ENCODE measurements at regions not wholly inside any gene's neighbourhood (a gene's known extent, or its start where the extent isn't known, plus 50 kb on each side); places are given as distances from the start of the nearest gene placed in this dataset.
"Not testable (repeated sequence)": the region's sequence is repeated elsewhere in the genome, so short reads cannot be mapped to it uniquely, and the experiment has no call there.

DNA sequence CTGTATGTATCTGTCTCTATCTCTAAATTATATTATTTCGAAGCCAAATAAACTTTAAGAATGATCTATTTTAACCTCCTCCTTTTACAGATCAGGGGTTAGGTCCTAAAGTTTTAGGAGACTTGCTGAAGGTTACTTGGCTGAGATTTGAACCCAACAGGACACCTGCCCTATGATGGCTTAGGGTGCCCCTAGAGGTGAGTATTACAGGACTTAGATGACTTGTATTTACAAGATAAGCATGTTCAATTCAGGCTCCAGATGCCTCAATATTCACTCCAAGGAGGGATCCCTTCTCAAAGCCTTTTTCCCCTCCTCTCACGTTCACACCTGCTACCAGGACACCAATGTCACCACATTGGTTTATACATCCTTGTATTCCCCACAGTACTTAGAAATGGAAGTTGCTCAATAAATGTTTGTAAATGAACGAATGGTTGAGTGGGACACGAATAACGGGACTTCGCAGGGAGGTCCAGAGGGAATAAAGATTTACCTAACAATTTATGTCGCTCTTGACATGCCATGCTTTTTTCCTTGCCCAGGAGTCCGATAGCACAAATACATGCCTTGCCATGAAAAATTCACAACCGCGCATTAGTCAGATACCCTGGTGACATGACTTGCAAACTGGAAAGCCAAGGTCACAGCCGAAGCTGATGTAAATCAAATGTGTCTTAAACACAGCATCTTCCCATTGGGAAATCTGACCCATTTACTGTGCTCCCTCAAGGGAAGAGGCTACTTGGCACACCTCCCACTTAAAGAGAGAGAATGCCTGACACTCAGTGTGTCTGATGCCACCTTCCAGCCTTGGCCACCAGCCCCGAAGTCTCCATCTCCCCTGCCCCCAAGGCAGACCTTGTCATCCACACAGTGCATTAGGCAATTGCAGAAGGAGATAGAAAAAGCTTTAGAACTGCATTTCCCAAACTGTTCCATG, 872.2 kb upstream of the AUTS2 start:
- no peak for DNase-seq (ENCODE audit: low read depth)
- H3K4me3 ChIP-seq (replicated peaks; ENCODE audit: low read depth, low read length): no peak overlapping the region
- TF ChIP-seq, protein P1, sequence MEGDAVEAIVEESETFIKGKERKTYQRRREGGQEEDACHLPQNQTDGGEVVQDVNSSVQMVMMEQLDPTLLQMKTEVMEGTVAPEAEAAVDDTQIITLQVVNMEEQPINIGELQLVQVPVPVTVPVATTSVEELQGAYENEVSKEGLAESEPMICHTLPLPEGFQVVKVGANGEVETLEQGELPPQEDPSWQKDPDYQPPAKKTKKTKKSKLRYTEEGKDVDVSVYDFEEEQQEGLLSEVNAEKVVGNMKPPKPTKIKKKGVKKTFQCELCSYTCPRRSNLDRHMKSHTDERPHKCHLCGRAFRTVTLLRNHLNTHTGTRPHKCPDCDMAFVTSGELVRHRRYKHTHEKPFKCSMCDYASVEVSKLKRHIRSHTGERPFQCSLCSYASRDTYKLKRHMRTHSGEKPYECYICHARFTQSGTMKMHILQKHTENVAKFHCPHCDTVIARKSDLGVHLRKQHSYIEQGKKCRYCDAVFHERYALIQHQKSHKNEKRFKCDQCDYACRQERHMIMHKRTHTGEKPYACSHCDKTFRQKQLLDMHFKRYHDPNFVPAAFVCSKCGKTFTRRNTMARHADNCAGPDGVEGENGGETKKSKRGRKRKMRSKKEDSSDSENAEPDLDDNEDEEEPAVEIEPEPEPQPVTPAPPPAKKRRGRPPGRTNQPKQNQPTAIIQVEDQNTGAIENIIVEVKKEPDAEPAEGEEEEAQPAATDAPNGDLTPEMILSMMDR (IDR thresholded peaks at IDR 0.05; ENCODE audit: low read length, missing control alignments): no peak

DNA sequence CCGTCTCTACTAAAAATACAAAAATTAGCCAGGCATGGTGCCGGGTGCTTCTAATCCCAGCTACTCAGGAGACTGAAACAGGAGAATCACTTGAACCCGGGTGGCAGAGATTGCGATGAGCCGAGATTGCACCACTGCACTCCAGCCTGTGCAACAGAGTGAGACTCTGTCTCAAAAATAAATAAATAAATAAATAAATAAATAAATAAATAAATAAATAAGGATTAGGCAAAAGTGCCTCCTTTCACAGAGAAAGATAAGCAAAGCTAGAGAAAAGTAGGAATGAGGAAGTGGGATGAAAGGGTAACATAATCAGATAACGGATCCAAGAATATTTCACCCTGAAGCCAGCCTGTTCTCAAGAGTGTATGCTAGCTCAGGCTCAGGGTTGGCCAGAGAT, 869.6 kb upstream of the AUTS2 start:
- DNase-seq (ENCODE audit: low read depth); H3K4me3 ChIP-seq (replicated peaks; ENCODE audit: low read depth, low read length): not testable (repeated sequence)

DNA sequence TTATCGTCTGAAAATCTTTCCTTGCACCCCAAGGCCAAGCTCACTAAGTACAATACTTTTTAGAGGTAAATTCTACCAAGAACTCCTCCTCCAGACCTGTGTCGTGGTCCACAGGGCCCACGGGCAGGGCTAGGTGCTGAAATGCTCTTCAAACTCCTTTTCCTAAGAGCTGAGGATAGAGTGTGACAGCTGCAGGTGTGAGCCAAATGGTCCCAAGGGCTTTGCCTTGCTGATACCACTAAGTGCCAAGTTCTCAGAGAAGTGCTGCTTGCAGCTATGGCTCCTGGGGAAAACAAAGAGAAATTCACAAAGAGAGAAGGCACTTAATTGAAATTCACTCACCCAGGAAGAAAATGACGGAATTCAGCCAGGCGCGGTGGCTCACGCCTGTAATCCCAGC, 868.9 kb upstream of the AUTS2 start:
- TF ChIP-seq, protein P1 (IDR thresholded peaks at IDR 0.05; ENCODE audit: low read length, missing control alignments): no peak
- H3K4me3 ChIP-seq (replicated peaks; ENCODE audit: low read depth, low read length): no peak overlapping the region

DNA sequence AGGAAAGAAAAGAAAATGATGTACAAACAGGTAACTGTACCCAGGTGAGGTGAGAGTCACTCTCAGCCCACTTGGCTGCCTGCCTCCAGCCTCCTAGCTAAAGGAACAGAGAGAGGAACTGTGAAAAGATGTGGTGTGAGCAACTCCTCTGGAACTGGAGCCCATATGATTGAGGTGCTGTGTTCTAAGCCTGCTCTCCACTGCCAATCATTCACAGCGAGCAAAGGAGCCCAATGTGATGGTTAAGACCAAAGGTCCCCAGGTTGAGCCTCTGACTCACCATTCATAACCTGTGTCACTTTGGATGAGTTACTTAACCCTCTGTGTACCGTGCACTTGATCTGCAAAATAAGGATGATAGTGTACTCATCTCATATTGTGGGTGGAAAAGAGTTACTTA, 868.1 kb upstream of the AUTS2 start:
- no peak for DNase-seq (ENCODE audit: low read depth)
- TF ChIP-seq, protein P1 (IDR thresholded peaks at IDR 0.05; ENCODE audit: low read length, missing control alignments): no peak
- no peak overlapping the region for H3K4me3 ChIP-seq (replicated peaks; ENCODE audit: low read depth, low read length)

More for the DNA sequence above, 868.9 kb upstream of the AUTS2 start:
- DNase-seq (ENCODE audit: low read depth): no peak

DNA sequence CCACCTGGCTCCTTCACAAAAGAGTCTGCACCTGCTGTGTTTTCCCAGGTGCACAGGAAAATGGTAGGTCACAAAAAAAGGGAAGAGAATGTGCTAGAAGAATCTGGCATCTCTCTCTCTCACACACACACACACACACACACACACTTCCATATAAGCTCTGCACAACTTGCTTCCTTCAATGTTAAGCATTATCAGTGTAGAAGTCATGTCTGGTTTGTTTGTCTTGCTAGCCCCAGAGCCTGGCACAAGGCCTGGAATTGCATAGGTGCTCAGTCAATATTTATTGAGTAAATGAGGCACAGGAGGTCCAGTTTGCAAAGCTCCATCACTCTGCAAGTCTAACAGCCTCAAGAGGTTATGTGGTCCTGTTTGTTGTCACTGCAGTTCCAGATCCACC, 867.3 kb upstream of the AUTS2 start:
- no peak for DNase-seq (ENCODE audit: low read depth)
- no peak overlapping the region for H3K4me3 ChIP-seq (replicated peaks; ENCODE audit: low read depth, low read length)
- TF ChIP-seq, protein P1 (IDR thresholded peaks at IDR 0.05; ENCODE audit: low read length, missing control alignments): no peak

DNA sequence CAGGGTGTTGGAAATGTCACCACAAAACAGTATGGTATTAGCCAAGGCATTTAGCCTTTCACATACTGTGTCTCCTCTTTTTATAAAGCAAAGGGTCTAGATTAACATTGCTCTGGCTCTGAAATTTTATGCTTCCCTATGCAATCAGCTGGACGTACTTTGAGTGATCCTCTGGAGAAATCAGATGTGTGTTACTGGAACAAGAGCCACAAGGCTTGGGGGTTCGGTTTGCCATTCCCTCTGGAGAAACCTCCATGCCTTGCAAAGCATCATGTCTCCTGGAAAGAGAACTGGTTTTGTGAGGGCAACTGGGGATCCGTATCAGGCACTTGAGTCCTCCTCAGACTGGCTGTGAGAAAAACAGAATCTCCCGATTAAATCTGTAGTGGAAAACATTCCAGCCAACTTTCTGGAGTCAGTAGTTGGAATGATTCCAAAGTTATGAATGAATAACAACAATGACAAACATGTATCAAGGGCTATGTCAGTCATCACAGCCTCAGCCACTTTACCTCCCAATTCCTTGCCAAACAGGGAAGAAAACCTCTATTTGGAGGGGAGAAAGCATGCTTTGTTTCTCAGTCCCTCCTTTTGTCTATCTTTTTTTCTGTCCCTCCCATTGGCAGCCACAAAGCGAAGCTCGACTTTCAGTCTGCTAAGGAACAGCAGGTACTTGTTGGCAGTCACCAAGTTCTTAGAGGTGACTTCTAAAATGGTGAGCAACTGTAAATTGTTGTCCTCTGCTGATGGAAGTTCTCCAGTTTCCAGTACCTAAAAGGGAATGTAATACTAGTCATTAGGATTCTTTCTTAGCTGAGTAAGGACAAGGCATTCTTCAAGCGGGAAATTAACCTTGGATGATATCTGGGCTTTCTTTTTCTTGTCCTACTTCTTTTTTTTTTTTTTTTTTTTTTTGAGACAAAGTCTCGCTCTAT, 864.8 kb upstream of the AUTS2 start:
- TF ChIP-seq, protein P1 (IDR thresholded peaks at IDR 0.05; ENCODE audit: low read length, missing control alignments): no peak
- H3K4me3 ChIP-seq (replicated peaks; ENCODE audit: low read depth, low read length): no peak overlapping the region
- DNase-seq (ENCODE audit: low read depth): no peak

DNA sequence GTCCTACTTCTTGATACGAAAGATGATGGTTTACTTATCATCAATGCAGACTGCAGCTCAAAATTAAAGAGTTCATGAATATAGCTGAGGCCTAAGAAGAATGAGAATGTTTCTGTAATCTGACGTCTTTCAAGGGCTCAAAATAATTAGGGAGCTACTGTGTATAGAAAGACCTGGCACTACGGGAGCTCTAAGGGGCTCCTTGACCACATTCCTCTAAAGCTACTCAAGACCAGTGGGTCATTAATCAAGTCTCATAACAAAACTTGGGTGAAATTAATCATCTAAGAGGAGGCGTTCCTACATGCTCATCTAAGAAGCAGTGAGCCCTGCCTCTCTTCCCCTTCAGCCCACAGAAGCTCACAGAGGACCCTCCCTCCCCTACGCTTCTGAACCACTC, 863.8 kb upstream of the AUTS2 start:
- TF ChIP-seq, protein P1 (IDR thresholded peaks at IDR 0.05; ENCODE audit: low read length, missing control alignments): no peak
- H3K4me3 ChIP-seq (replicated peaks; ENCODE audit: low read depth, low read length): no peak overlapping the region
- no peak for DNase-seq (ENCODE audit: low read depth)
